ENCODE measurements at regions not wholly inside any gene's neighbourhood (a gene's known extent, or its start where the extent isn't known, plus 50 kb on each side); places are given as distances from the start of the nearest gene placed in this dataset.

GRCh38 chr20:4512891-4513550 is 173.2 kb upstream of the PRNP start:
- H3K4me3 ChIP-seq (replicated peaks in 1 of 2; ENCODE audit: low read depth in 2 of 2, low read length in 2 of 2), result no peak overlapping the region
- DNase-seq (ENCODE audit: low read depth in 2 of 2), result peak; percentile 84 to 98
- no peak for TF ChIP-seq CTCF (IDR thresholded peaks at IDR 0.05; ENCODE audit: low read depth, low read length)

GRCh38 chr20:4511776-4512175 is 174.5 kb upstream of the PRNP start:
- no peak overlapping the region for H3K4me3 ChIP-seq (replicated peaks in 1 of 2; ENCODE audit: low read depth in 2 of 2, low read length in 2 of 2)
- DNase-seq (ENCODE audit: low read depth in 2 of 2), result no peak
- TF ChIP-seq CTCF (IDR thresholded peaks at IDR 0.05; ENCODE audit: low read depth, low read length), result no peak

GRCh38 chr20:4509825-4510522 is 176.3 kb upstream of the PRNP start:
- DNase-seq (ENCODE audit: low read depth in 2 of 2), result peak in 1 of 2 donors; percentile 59
- H3K4me3 ChIP-seq (replicated peaks in 1 of 2; ENCODE audit: low read depth in 2 of 2, low read length in 2 of 2), result no peak overlapping the region
- no peak for TF ChIP-seq CTCF (IDR thresholded peaks at IDR 0.05; ENCODE audit: low read depth, low read length)

GRCh38 chr20:4508773-4509172 is 177.5 kb upstream of the PRNP start:
- H3K4me3 ChIP-seq (replicated peaks in 1 of 2; ENCODE audit: low read depth in 2 of 2, low read length in 2 of 2), result no peak overlapping the region
- peak in 1 of 2 donors; percentile 18 for DNase-seq (ENCODE audit: low read depth in 2 of 2)
- no peak for TF ChIP-seq CTCF (IDR thresholded peaks at IDR 0.05; ENCODE audit: low read depth, low read length)

- DNase-seq (ENCODE audit: low read depth in 2 of 2), result peak; percentile 51 to 91
- no peak for TF ChIP-seq CTCF (IDR thresholded peaks at IDR 0.05; ENCODE audit: low read depth, low read length)
- H3K4me3 ChIP-seq (replicated peaks in 1 of 2; ENCODE audit: low read depth in 2 of 2, low read length in 2 of 2), result no peak overlapping the region
These were observed 179.0 kb upstream of the PRNP start for GRCh38 chr20:4507288-4507719.

- no peak for DNase-seq (ENCODE audit: low read depth in 2 of 2)
- TF ChIP-seq CTCF (IDR thresholded peaks at IDR 0.05; ENCODE audit: low read depth, low read length), result no peak
- no peak overlapping the region for H3K4me3 ChIP-seq (replicated peaks in 1 of 2; ENCODE audit: low read depth in 2 of 2, low read length in 2 of 2)
These were observed 181.4 kb upstream of the PRNP start for GRCh38 chr20:4504814-4505213.
